NCI-H345 treated with DMSO at 0.1 percent for 48 hours (cell line): ENCODE measurements at regions not wholly inside any gene's neighbourhood (a gene's known extent, or its start where the extent isn't known, plus 50 kb on each side); places are given as distances from the start of the nearest gene placed in this dataset.

Experiments
- DNase-seq: peaks from one replicate; lab custom pipeline; 2025; ENCODE audit not compliant: unreplicated experiment; lab: John Stamatoyannopoulos, UW

GRCh38 chr1:18010408-18010807 is 97.2 kb upstream of the IGSF21 start:
- no peak for DNase-seq

GRCh38 chr1:18010945-18011344 is 96.7 kb upstream of the IGSF21 start:
- no peak for DNase-seq

- DNase-seq: no peak
Observed at GRCh38 chr1:18011703-18012102, 95.9 kb upstream of the IGSF21 start.

GRCh38 chr1:18012686-18013085 is 94.9 kb upstream of the IGSF21 start:
- no peak for DNase-seq

GRCh38 chr1:18013216-18013615 is 94.4 kb upstream of the IGSF21 start:
- DNase-seq: no peak

- no peak for DNase-seq
Observed at GRCh38 chr1:18015719-18016118, 91.9 kb upstream of the IGSF21 start.

- no peak for DNase-seq
Observed at GRCh38 chr1:18018366-18018765, 89.2 kb upstream of the IGSF21 start.

- no peak for DNase-seq
Observed at GRCh38 chr1:18020021-18020817, 87.4 kb upstream of the IGSF21 start.

- no peak for DNase-seq
Observed at GRCh38 chr1:18021242-18021641, 86.4 kb upstream of the IGSF21 start.

- DNase-seq: no peak
Observed at GRCh38 chr1:18032172-18032859, 75.3 kb upstream of the IGSF21 start.

- no peak for DNase-seq
Observed at GRCh38 chr1:18035145-18035544, 72.5 kb upstream of the IGSF21 start.

- DNase-seq: no peak
Observed at GRCh38 chr1:18037651-18038050, 69.9 kb upstream of the IGSF21 start.

GRCh38 chr1:18038051-18038450 is 69.5 kb upstream of the IGSF21 start:
- no peak for DNase-seq

GRCh38 chr1:18039102-18039501 is 68.5 kb upstream of the IGSF21 start:
- DNase-seq: no peak

GRCh38 chr1:18041102-18041501 is 66.5 kb upstream of the IGSF21 start:
- no peak for DNase-seq

- no peak for DNase-seq
Observed at GRCh38 chr1:18041685-18042355, 65.8 kb upstream of the IGSF21 start.

- DNase-seq: no peak
Observed at GRCh38 chr1:18043871-18044270, 63.7 kb upstream of the IGSF21 start.

GRCh38 chr1:18045203-18045602 is 62.4 kb upstream of the IGSF21 start:
- no peak for DNase-seq

GRCh38 chr1:18045621-18046020 is 62.0 kb upstream of the IGSF21 start:
- DNase-seq: no peak

GRCh38 chr1:18047122-18047521 is 60.5 kb upstream of the IGSF21 start:
- no peak for DNase-seq

GRCh38 chr1:18049228-18049627 is 58.4 kb upstream of the IGSF21 start:
- no peak for DNase-seq

GRCh38 chr1:18052671-18053070 is 54.9 kb upstream of the IGSF21 start:
- no peak for DNase-seq
